ENCODE measurements at regions not wholly inside any gene's neighbourhood (a gene's known extent, or its start where the extent isn't known, plus 50 kb on each side); places are given as distances from the start of the nearest gene placed in this dataset.

DNA sequence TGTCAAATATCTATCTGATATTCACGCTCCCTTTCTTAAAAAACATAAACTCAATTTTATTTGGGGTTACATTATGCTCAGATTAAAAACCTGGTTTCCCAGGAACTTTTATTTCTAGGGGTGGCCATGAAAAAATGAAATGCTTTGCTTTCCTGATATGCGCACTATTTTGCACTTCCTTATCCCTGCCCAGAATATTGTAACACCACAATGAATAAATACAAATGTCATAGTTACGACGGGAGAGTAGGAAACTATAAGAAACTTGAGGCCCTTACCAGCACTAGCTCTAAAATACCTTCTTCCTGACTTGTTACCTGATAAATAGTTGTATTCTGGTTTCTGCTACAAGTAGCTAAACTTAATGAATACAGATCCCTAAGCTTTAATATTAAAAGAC, 475.6 kb upstream of the CWC22 start:
- ChIA-PET CTCF (interaction anchor here (0.7 kb wide), 1 partner anchor 9 kb away, joined by 5 read pairs; no protein-coding TSS in a partner anchor), POLR2A (no interaction called here)
- BruUV-seq (replicated peaks): no TSS peak
- H3K4me1 Mint-ChIP-seq (ENCODE audit: insufficient read depth, unreplicated experiment): no peaks in the 10 kb centered on the region
- intact Hi-C loops (cut with micrococcal nuclease): no loop called here
- no peak overlapping the region for H3K4me3 Mint-ChIP-seq (ENCODE audit: unreplicated experiment)
- no peaks in the 10 kb centered on the region for H3K27me3 Mint-ChIP-seq (ENCODE audit: insufficient read depth, unreplicated experiment)
- DNase-seq (ENCODE audit: unreplicated experiment): no peak
- H3K27ac Mint-ChIP-seq (ENCODE audit: low read depth, unreplicated experiment): no peak overlapping the region
- no peaks in the 10 kb centered on the region for H3K36me3 Mint-ChIP-seq (ENCODE audit: insufficient read depth, unreplicated experiment)
- no peaks in the 10 kb centered on the region for H3K9me3 Mint-ChIP-seq (ENCODE audit: unreplicated experiment)
- TF ChIP-seq CTCF (IDR thresholded peaks at IDR 0.05; ENCODE audit: unreplicated experiment): no peak

- DNase-seq (ENCODE audit: unreplicated experiment): no peak
- Mint-ChIP-seq H3K27me3 (ENCODE audit: insufficient read depth, unreplicated experiment) (no peaks in the 10 kb centered on the region), H3K27ac (ENCODE audit: low read depth, unreplicated experiment) (no peak overlapping the region), H3K4me3 (ENCODE audit: unreplicated experiment) (no peak overlapping the region), H3K36me3 (ENCODE audit: insufficient read depth, unreplicated experiment) (no peaks in the 10 kb centered on the region), H3K4me1 (ENCODE audit: insufficient read depth, unreplicated experiment) (no peaks in the 10 kb centered on the region), H3K9me3 (ENCODE audit: unreplicated experiment) (no peaks in the 10 kb centered on the region)
- POLR2A ChIA-PET: no interaction called here
- BruUV-seq (replicated peaks): no TSS peak
- TF ChIP-seq CTCF (IDR thresholded peaks at IDR 0.05; ENCODE audit: unreplicated experiment): no peak
- CTCF ChIA-PET: no interaction called here
- intact Hi-C loops (cut with micrococcal nuclease): no loop called here
Measured at GRCh38 chr2:180481998-180482397, 474.9 kb upstream of the CWC22 start.

DNA sequence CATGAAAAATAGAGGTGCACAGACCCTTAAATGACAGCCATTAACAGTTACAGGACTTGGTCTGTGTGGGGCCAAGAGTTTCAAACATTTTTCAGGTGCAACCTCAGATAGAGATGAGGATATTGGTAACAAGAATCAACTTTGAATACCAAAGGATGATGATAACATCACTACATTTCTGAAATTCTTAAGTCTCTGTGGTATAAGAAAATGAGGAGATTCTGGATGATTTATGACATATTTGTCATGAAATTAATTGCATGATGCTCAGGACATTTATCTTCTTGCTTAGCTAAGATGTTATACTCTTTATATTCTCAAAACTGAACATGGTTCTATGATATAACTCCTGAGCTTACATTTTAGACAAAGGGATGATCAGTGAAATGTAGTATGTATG, 471.8 kb upstream of the CWC22 start:
- no peak overlapping the region for H3K27ac Mint-ChIP-seq (ENCODE audit: low read depth, unreplicated experiment)
- ChIA-PET POLR2A (no interaction called here), CTCF (interaction anchor here (0.7 to 1.3 kb wide), 3 partner anchors 353 to 1247 kb away, joined by 3 to 4 read pairs (median 4); partner anchors contain the start of gene UBE2E3)
- no peak overlapping the region for H3K4me3 Mint-ChIP-seq (ENCODE audit: unreplicated experiment)
- DNase-seq (ENCODE audit: unreplicated experiment): no peak
- no peak for TF ChIP-seq CTCF (IDR thresholded peaks at IDR 0.05; ENCODE audit: unreplicated experiment)
- no peaks in the 10 kb centered on the region for H3K36me3 Mint-ChIP-seq (ENCODE audit: insufficient read depth, unreplicated experiment)
- no peaks in the 10 kb centered on the region for H3K9me3 Mint-ChIP-seq (ENCODE audit: unreplicated experiment)
- H3K4me1 Mint-ChIP-seq (ENCODE audit: insufficient read depth, unreplicated experiment): no peaks in the 10 kb centered on the region
- intact Hi-C loops (cut with micrococcal nuclease): no loop called here
- no peaks in the 10 kb centered on the region for H3K27me3 Mint-ChIP-seq (ENCODE audit: insufficient read depth, unreplicated experiment)
- BruUV-seq (replicated peaks): no TSS peak

- POLR2A ChIA-PET: no interaction called here
Measured at GRCh38 chr2:180474716-180475115, 467.6 kb upstream of the CWC22 start.

More at GRCh38 chr2:180474716-180475115, 467.6 kb upstream of the CWC22 start:
- H3K36me3 Mint-ChIP-seq (ENCODE audit: insufficient read depth, unreplicated experiment): no peaks in the 10 kb centered on the region
- no peak overlapping the region for H3K4me3 Mint-ChIP-seq (ENCODE audit: unreplicated experiment)
- no peaks in the 10 kb centered on the region for H3K27me3 Mint-ChIP-seq (ENCODE audit: insufficient read depth, unreplicated experiment)
- no peaks in the 10 kb centered on the region for H3K9me3 Mint-ChIP-seq (ENCODE audit: unreplicated experiment)
- H3K27ac Mint-ChIP-seq (ENCODE audit: low read depth, unreplicated experiment): no peak overlapping the region
- CTCF ChIA-PET: no interaction called here
- TF ChIP-seq CTCF (IDR thresholded peaks at IDR 0.05; ENCODE audit: unreplicated experiment): no peak
- intact Hi-C loops (cut with micrococcal nuclease): no loop called here
- no TSS peak for BruUV-seq (replicated peaks)
- DNase-seq (ENCODE audit: unreplicated experiment): no peak
- no peaks in the 10 kb centered on the region for H3K4me1 Mint-ChIP-seq (ENCODE audit: insufficient read depth, unreplicated experiment)
